ENCODE measurements at regions not wholly inside any gene's neighbourhood (a gene's known extent, or its start where the extent isn't known, plus 50 kb on each side); places are given as distances from the start of the nearest gene placed in this dataset.

DNA sequence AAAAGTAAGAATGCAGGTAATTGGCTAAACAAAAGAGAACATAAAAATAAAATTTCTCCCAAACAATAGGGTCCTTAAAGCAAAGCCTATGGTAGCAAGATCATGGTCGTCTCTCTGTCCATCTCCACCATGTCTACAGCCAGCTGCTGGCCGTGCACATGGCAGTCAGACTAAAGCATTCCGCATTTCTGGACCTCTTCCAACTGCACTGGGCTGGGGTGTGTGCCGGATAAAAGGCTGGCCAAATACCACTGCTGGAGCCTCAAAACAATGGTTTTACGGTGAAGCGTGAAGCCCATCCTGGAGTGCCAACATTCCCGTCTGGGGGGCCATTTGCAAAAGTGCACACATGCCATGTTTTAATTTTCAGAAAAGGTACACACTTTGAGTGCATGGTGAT is 74.8 kb upstream of the PIEZO2 start:
- no peak overlapping the region for H2AFZ ChIP-seq (ENCODE audit: low read length)
- H3K9ac ChIP-seq (ENCODE audit: insufficient read depth, low read depth, low read length): no peak overlapping the region
- in situ Hi-C loops (cut with HindIII; ENCODE audit: extremely low pct_ligation_motif_present, low pct_unique_long_range_greater_than_20kb): no loop called here
- H3K36me3 ChIP-seq (replicated peaks in 1 of 2; ENCODE audit: control insufficient read depth in 1 of 2, insufficient read depth in 2 of 2, low read length in 2 of 2): no peaks in the 10 kb centered on the region
- H3K79me2 ChIP-seq (ENCODE audit: insufficient read depth, low read length): no peaks in the 10 kb centered on the region
- ATAC-seq: no peak
- no peaks in the 10 kb centered on the region for H4K20me1 ChIP-seq (ENCODE audit: insufficient read depth, low read length)
- 28% methylated on average over 7 of the region's 7 CpGs for WGBS (ENCODE audit: low lambda C conversion rate)
- H3K4me2 ChIP-seq (ENCODE audit: low read depth, low read length): no peak overlapping the region
- H3K27ac ChIP-seq (ENCODE audit: extremely low read length, insufficient read depth, low read length): no peak overlapping the region
- no TSS peak for BruUV-seq (replicated peaks)
- H3K27me3 ChIP-seq (ENCODE audit: control insufficient read depth in 1 of 2, insufficient read depth in 2 of 2, low read length in 2 of 2): peaks cover 0 to 9% of the 10 kb centered on the region in 2 experiments; a peak in 2 of 5 replicates
- H3K4me1 ChIP-seq (ENCODE audit: insufficient read depth, low read length): no peaks in the 10 kb centered on the region
- POLR2A ChIA-PET: no interaction called here
- CTCF ChIA-PET (ENCODE audit: low intra/inter-chr PET ratio, low total read pairs): no interaction called here
- intact Hi-C loops (cut with micrococcal nuclease; ENCODE audit: unreplicated experiment): no loop called here
- H3K9me3 ChIP-seq (ENCODE audit: low read length): no peaks in the 10 kb centered on the region
- no peak for FAIRE-seq
- no peak for TF ChIP-seq FOXP4 (CRISPR knock-in tag; IDR thresholded peaks at IDR 0.05)
- no peak for TF ChIP-seq ATM (IDR thresholded peaks at IDR 0.05; ENCODE audit: borderline replicate concordance)
- no peak for TF ChIP-seq FOSL2 (CRISPR knock-in tag; IDR thresholded peaks at IDR 0.05)
- H3K4me3 ChIP-seq (replicated peaks in 1 of 3; ENCODE audit: insufficient read depth in 1 of 3, low read depth in 2 of 3, low read length in 3 of 3): no peak overlapping the region
- no peak for DNase-seq (ENCODE audit: low spot score)

GRCh38 chr18:11219571-11219970 is 70.2 kb upstream of the PIEZO2 start:
- H4K20me1 ChIP-seq (ENCODE audit: insufficient read depth, low read length): no peaks in the 10 kb centered on the region

More at GRCh38 chr18:11219571-11219970, 70.2 kb upstream of the PIEZO2 start:
- Histone ChIP-seq H3K4me1 (ENCODE audit: insufficient read depth, low read length) (no peaks in the 10 kb centered on the region), H2AFZ (ENCODE audit: low read length) (no peak overlapping the region), H3K36me3 (replicated peaks in 1 of 2; ENCODE audit: control insufficient read depth in 1 of 2, insufficient read depth in 2 of 2, low read length in 2 of 2) (no peaks in the 10 kb centered on the region), H3K27me3 (ENCODE audit: control insufficient read depth in 1 of 2, insufficient read depth in 2 of 2, low read length in 2 of 2) (peaks cover 0 to 9% of the 10 kb centered on the region in 2 experiments; a peak in 2 of 5 replicates), H3K9me3 (ENCODE audit: low read length) (no peaks in the 10 kb centered on the region), H3K4me2 (ENCODE audit: low read depth, low read length) (no peak overlapping the region), H3K79me2 (ENCODE audit: insufficient read depth, low read length) (no peaks in the 10 kb centered on the region), H3K27ac (ENCODE audit: extremely low read length, insufficient read depth, low read length) (no peak overlapping the region), H3K9ac (ENCODE audit: insufficient read depth, low read depth, low read length) (no peak overlapping the region), H3K4me3 (replicated peaks in 1 of 3; ENCODE audit: insufficient read depth in 1 of 3, low read depth in 2 of 3, low read length in 3 of 3) (no peak overlapping the region)
- ATAC-seq: no peak
- no peak for FAIRE-seq
- WGBS (ENCODE audit: low lambda C conversion rate): 59% methylated on average over 1 of the region's 1 CpG
- in situ Hi-C loops (cut with HindIII; ENCODE audit: extremely low pct_ligation_motif_present, low pct_unique_long_range_greater_than_20kb): no loop called here
- CTCF ChIA-PET (ENCODE audit: low intra/inter-chr PET ratio, low total read pairs): no interaction called here
- no peak for DNase-seq (ENCODE audit: low spot score)
- no TSS peak for BruUV-seq (replicated peaks)
- intact Hi-C loops (cut with micrococcal nuclease; ENCODE audit: unreplicated experiment): no loop called here
- POLR2A ChIA-PET: no interaction called here
- TF ChIP-seq ZZZ3 (CRISPR knock-in tag; IDR thresholded peaks at IDR 0.05; ENCODE audit: borderline replicate concordance) (no peak), GTF2F1 (IDR thresholded peaks at IDR 0.05; ENCODE audit: low read length) (no peak), ZFAT (CRISPR knock-in tag; conservative IDR thresholded peaks at IDR 0.05) (no peak), GFI1 (CRISPR knock-in tag; IDR thresholded peaks at IDR 0.05; ENCODE audit: borderline replicate concordance) (no peak), ZNF550 (CRISPR knock-in tag; IDR thresholded peaks at IDR 0.05; ENCODE audit: borderline replicate concordance) (no peak), SMARCC2 (IDR thresholded peaks at IDR 0.05) (no peak), ZNF530 (CRISPR knock-in tag; IDR thresholded peaks at IDR 0.05; ENCODE audit: low read depth) (no peak), HOXD1 (CRISPR knock-in tag; IDR thresholded peaks at IDR 0.05) (no peak), PAWR (CRISPR knock-in tag; IDR thresholded peaks at IDR 0.05; ENCODE audit: borderline replicate concordance) (no peak), RBFOX2 (IDR thresholded peaks at IDR 0.05; ENCODE audit: low read depth, low read length) (no peak), RFXAP (CRISPR knock-in tag; IDR thresholded peaks at IDR 0.05; ENCODE audit: borderline replicate concordance) (no peak)
- TF ChIP-seq, protein P1, sequence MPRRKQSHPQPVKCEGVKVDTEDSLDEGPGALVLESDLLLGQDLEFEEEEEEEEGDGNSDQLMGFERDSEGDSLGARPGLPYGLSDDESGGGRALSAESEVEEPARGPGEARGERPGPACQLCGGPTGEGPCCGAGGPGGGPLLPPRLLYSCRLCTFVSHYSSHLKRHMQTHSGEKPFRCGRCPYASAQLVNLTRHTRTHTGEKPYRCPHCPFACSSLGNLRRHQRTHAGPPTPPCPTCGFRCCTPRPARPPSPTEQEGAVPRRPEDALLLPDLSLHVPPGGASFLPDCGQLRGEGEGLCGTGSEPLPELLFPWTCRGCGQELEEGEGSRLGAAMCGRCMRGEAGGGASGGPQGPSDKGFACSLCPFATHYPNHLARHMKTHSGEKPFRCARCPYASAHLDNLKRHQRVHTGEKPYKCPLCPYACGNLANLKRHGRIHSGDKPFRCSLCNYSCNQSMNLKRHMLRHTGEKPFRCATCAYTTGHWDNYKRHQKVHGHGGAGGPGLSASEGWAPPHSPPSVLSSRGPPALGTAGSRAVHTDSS (CRISPR knock-in tag; conservative IDR thresholded peaks at IDR 0.05): no peak
- TF ChIP-seq, protein P2, sequence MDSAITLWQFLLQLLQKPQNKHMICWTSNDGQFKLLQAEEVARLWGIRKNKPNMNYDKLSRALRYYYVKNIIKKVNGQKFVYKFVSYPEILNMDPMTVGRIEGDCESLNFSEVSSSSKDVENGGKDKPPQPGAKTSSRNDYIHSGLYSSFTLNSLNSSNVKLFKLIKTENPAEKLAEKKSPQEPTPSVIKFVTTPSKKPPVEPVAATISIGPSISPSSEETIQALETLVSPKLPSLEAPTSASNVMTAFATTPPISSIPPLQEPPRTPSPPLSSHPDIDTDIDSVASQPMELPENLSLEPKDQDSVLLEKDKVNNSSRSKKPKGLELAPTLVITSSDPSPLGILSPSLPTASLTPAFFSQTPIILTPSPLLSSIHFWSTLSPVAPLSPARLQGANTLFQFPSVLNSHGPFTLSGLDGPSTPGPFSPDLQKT (CRISPR knock-in tag; IDR thresholded peaks at IDR 0.05; ENCODE audit: borderline replicate concordance): no peak
